Upper lobe of left lung (tissue), 4 donors: ENCODE measurements at regions not wholly inside any gene's neighbourhood (a gene's known extent, or its start where the extent isn't known, plus 50 kb on each side); places are given as distances from the start of the nearest gene placed in this dataset.
"Not testable (repeated sequence)": the region's sequence is repeated elsewhere in the genome, so short reads cannot be mapped to it uniquely, and the experiment has no call there.

Experiments used
- EP300 ChIP-seq, 4 donors: sonication (generic); formaldehyde crosslinking; IDR thresholded peaks; one replicate each; pipeline ENCODE4 v1.5.1; 2017; ENCODE audit warnings: antibody characterized with exemption in 4 of 4, control low read depth in 2 of 4
- POLR2A ChIP-seq, 4 donors: fragments of 450-650 bp; IDR thresholded peaks; one replicate each; pipeline ENCODE4 v1.5.1; 2016 to 2017; ENCODE audit warnings: antibody characterized with exemption in 4 of 4, mild to moderate bottlenecking in 2 of 4
- POLR2AphosphoS5 ChIP-seq, 2 donors: sonication (generic); formaldehyde crosslinking; IDR thresholded peaks; one replicate each; pipeline ENCODE4 v1.5.1; 2017; ENCODE audit warnings: antibody characterized with exemption in 2 of 2
- TF ChIP-seq, protein P1 (sequence below), 6 experiments: fragments of 450-650 bp in 4 of 6; fragments of 200-600 bp in 2 of 6; sonication (generic) in 2 of 6; IDR thresholded peaks; one replicate each; pipeline ENCODE4 v1.5.1; 2016 to 2019; ENCODE audit warnings: antibody characterized with exemption in 6 of 6

DNA sequence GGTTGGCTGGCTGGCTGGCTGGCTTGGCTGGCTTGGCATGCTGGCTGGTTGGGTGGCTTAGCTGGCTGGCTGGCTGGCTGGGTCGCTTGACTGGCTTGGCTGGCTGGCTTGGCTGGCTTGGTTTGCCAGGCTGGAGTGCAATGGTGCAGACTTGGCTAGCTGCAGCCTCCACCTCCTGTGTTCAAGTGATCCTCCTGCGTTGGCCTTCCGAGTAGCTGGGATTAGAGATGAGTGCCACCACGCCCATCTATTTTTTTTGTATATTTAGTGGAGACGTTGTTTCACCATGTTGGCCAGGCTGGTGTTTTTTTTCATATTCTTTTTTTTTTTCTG is 2809.5 kb downstream of the RPIA start:
- TF ChIP-seq, protein P1, sequence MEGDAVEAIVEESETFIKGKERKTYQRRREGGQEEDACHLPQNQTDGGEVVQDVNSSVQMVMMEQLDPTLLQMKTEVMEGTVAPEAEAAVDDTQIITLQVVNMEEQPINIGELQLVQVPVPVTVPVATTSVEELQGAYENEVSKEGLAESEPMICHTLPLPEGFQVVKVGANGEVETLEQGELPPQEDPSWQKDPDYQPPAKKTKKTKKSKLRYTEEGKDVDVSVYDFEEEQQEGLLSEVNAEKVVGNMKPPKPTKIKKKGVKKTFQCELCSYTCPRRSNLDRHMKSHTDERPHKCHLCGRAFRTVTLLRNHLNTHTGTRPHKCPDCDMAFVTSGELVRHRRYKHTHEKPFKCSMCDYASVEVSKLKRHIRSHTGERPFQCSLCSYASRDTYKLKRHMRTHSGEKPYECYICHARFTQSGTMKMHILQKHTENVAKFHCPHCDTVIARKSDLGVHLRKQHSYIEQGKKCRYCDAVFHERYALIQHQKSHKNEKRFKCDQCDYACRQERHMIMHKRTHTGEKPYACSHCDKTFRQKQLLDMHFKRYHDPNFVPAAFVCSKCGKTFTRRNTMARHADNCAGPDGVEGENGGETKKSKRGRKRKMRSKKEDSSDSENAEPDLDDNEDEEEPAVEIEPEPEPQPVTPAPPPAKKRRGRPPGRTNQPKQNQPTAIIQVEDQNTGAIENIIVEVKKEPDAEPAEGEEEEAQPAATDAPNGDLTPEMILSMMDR (IDR thresholded peaks at IDR 0.05) = not testable (repeated sequence)
- TF ChIP-seq POLR2A, POLR2AphosphoS5, EP300 (IDR thresholded peaks at IDR 0.05): not testable (repeated sequence)
